DMS114 treated with DMSO at 0.1 percent for 48 hours (cell line): ENCODE measurements at regions not wholly inside any gene's neighbourhood (a gene's known extent, or its start where the extent isn't known, plus 50 kb on each side); places are given as distances from the start of the nearest gene placed in this dataset.

Experiments used
- DNase-seq: peaks from one replicate; lab custom pipeline; 2025; ENCODE audit not compliant: unreplicated experiment; lab: John Stamatoyannopoulos, UW

GRCh38 chr6:138004430-138005287 is 102.6 kb downstream of the PERP start:
- DNase-seq: peak; percentile 12

GRCh38 chr6:138005846-138006245 is 101.4 kb downstream of the PERP start:
- no peak for DNase-seq

GRCh38 chr6:138007014-138007472 is 100.2 kb downstream of the PERP start:
- DNase-seq: peak; percentile 0

- no peak for DNase-seq
Observed at GRCh38 chr6:138008791-138009190, 98.4 kb downstream of the PERP start.

- DNase-seq: no peak
Observed at GRCh38 chr6:138011413-138011812, 95.8 kb downstream of the PERP start.

- DNase-seq: no peak
Observed at GRCh38 chr6:138012682-138013081, 94.5 kb downstream of the PERP start.

- no peak for DNase-seq
Observed at GRCh38 chr6:138013959-138014358, 93.3 kb downstream of the PERP start.

- DNase-seq: no peak
Observed at GRCh38 chr6:138017166-138017757, 90.0 kb downstream of the PERP start.

GRCh38 chr6:138018297-138018696 is 88.9 kb downstream of the PERP start:
- no peak for DNase-seq

- DNase-seq: no peak
Observed at GRCh38 chr6:138025528-138025978, 81.7 kb downstream of the PERP start.

- DNase-seq: no peak
Observed at GRCh38 chr6:138026342-138026741, 80.9 kb downstream of the PERP start.

- no peak for DNase-seq
Observed at GRCh38 chr6:138028893-138029292, 78.3 kb downstream of the PERP start.

- DNase-seq: no peak
Observed at GRCh38 chr6:138030872-138031271, 76.3 kb downstream of the PERP start.

GRCh38 chr6:138031417-138031816 is 75.8 kb downstream of the PERP start:
- DNase-seq: no peak

- DNase-seq: no peak
Observed at GRCh38 chr6:138031850-138032249, 75.4 kb downstream of the PERP start.

- no peak for DNase-seq
Observed at GRCh38 chr6:138032571-138032970, 74.6 kb downstream of the PERP start.

GRCh38 chr6:138034229-138034628 is 73.0 kb downstream of the PERP start:
- DNase-seq: no peak

GRCh38 chr6:138035070-138035469 is 72.1 kb downstream of the PERP start:
- DNase-seq: no peak

- no peak for DNase-seq
Observed at GRCh38 chr6:138036111-138036510, 71.1 kb downstream of the PERP start.

GRCh38 chr6:138037009-138037504 is 70.2 kb downstream of the PERP start:
- DNase-seq: no peak

- DNase-seq: no peak
Observed at GRCh38 chr6:138038142-138038870, 68.9 kb downstream of the PERP start.
